ENCODE measurements at regions not wholly inside any gene's neighbourhood (a gene's known extent, or its start where the extent isn't known, plus 50 kb on each side); places are given as distances from the start of the nearest gene placed in this dataset.

DNA sequence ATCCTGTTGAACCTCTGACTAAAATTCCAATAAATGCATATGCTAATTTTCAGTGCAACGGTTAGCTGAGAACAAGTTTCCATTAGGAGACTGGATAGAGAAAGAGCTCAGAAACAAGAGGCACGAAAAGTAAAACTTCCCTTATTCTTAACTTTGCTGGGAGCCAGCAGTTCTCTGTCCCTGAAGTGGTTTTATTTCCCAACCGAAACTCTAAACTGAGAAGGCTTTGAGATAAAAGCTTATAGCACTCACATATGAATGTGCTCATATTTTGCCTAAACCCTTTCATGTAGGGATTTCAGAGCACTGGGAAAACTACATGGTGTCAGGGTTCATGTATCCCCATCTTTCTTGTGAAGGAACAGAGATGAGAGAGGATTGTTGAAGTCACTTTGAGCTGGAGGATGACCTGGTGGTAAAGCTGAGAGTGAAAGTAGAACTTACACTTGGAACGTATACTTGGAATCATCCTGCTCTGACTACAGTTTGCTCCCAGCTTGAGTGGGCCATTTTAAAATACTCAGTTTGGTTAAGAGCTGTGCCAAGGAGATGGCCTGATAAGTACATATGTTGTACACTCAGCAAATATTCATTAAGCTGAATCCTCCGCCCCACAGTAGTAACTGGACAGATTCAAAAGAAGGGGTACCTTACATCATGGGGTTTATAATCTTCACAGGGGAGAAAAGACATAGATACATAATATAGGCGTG is 324.2 kb upstream of the CNR1 start:
- POLR2A ChIA-PET, result no interaction called here
- Histone ChIP-seq H3K4me1 (ENCODE audit: insufficient read depth, low read length) (no peaks in the 10 kb centered on the region), H3K4me2 (ENCODE audit: low read depth, low read length) (no peak overlapping the region), H3K36me3 (replicated peaks in 1 of 2; ENCODE audit: control insufficient read depth in 1 of 2, insufficient read depth in 2 of 2, low read length in 2 of 2) (no peaks in the 10 kb centered on the region), H3K27ac (ENCODE audit: extremely low read length, insufficient read depth, low read length) (no peak overlapping the region), H2AFZ (ENCODE audit: low read length) (no peak overlapping the region), H3K9ac (ENCODE audit: insufficient read depth, low read depth, low read length) (no peak overlapping the region), H3K27me3 (ENCODE audit: control insufficient read depth in 1 of 2, insufficient read depth in 2 of 2, low read length in 2 of 2) (no peaks in the 10 kb centered on the region; a peak in 1 of 5 replicates), H3K4me3 (replicated peaks in 1 of 3; ENCODE audit: insufficient read depth in 1 of 3, low read depth in 2 of 3, low read length in 3 of 3) (no peak overlapping the region), H4K20me1 (ENCODE audit: insufficient read depth, low read length) (no peaks in the 10 kb centered on the region), H3K79me2 (ENCODE audit: insufficient read depth, low read length) (no peaks in the 10 kb centered on the region), H3K9me3 (ENCODE audit: low read length) (no peaks in the 10 kb centered on the region)
- WGBS (ENCODE audit: low lambda C conversion rate), result 17% methylated on average over 6 of the region's 6 CpGs
- no peak for FAIRE-seq
- intact Hi-C loops (cut with micrococcal nuclease; ENCODE audit: unreplicated experiment), result loop anchor here (5.0 kb wide), 1 partner anchor 558 kb away; no protein-coding TSS in a partner anchor
- no peak for DNase-seq (ENCODE audit: low spot score)
- in situ Hi-C loops (cut with HindIII; ENCODE audit: extremely low pct_ligation_motif_present, low pct_unique_long_range_greater_than_20kb), result no loop called here
- no peak for TF ChIP-seq ISL2 (CRISPR knock-in tag; IDR thresholded peaks at IDR 0.05)
- TF ChIP-seq, protein P1, sequence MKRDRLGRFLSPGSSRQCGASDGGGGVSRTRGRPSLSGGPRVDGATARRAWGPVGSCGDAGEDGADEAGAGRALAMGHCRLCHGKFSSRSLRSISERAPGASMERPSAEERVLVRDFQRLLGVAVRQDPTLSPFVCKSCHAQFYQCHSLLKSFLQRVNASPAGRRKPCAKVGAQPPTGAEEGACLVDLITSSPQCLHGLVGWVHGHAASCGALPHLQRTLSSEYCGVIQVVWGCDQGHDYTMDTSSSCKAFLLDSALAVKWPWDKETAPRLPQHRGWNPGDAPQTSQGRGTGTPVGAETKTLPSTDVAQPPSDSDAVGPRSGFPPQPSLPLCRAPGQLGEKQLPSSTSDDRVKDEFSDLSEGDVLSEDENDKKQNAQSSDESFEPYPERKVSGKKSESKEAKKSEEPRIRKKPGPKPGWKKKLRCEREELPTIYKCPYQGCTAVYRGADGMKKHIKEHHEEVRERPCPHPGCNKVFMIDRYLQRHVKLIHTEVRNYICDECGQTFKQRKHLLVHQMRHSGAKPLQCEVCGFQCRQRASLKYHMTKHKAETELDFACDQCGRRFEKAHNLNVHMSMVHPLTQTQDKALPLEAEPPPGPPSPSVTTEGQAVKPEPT (CRISPR knock-in tag; IDR thresholded peaks at IDR 0.05; ENCODE audit: low read depth), result no peak
- TF ChIP-seq TCF12 (IDR thresholded peaks at IDR 0.05), result no peak
- TF ChIP-seq TCF12 (CRISPR knock-in tag; IDR thresholded peaks at IDR 0.05), result no peak
- TF ChIP-seq ZNF138 (CRISPR knock-in tag; IDR thresholded peaks at IDR 0.05; ENCODE audit: low read depth), result no peak
- no peak for TF ChIP-seq NCOR1 (IDR thresholded peaks at IDR 0.05; ENCODE audit: borderline replicate concordance, low read length)
- TF ChIP-seq ZSCAN25 (CRISPR knock-in tag; IDR thresholded peaks at IDR 0.05), result no peak
- TF ChIP-seq ZNF557 (CRISPR knock-in tag; IDR thresholded peaks at IDR 0.05), result no peak
- ATAC-seq, result no peak
- no TSS peak for BruUV-seq (replicated peaks)
- CTCF ChIA-PET (ENCODE audit: low intra/inter-chr PET ratio, low total read pairs), result no interaction called here
